SU-DHL-6 (cell line): ENCODE measurements at regions not wholly inside any gene's neighbourhood (a gene's known extent, or its start where the extent isn't known, plus 50 kb on each side); places are given as distances from the start of the nearest gene placed in this dataset.

Source experiments
- H2AFZ ChIP-seq: fragments of 200-600 bp; sonication (generic); 2 replicates; pipeline ENCODE4 v1.6.1; 2014; ENCODE audit warnings: low read depth, mild to moderate bottlenecking, moderate library complexity, mixed read lengths, antibody characterized with exemption, low read length; ENCODE audit not compliant: severe bottlenecking
- H3F3A ChIP-seq: fragments of 200-600 bp; shearing (Covaris generic); 2 replicates; pipeline ENCODE4 v1.6.0; 2016; ENCODE audit warnings: antibody characterized with exemption, mild to moderate bottlenecking; ENCODE audit not compliant: insufficient read depth
- H3K27ac ChIP-seq: fragments of 200-600 bp; sonication (generic); 2 replicates; pipeline ENCODE4 v1.5.1; 2016; ENCODE audit warnings: low read depth, mild to moderate bottlenecking, low read length, moderate library complexity, mixed read lengths
- H3K27me3 ChIP-seq: fragments of 200-600 bp; sonication (generic), shearing (Covaris generic); 2 replicates; pipeline ENCODE4 v1.6.0; 2014; ENCODE audit warnings: mild to moderate bottlenecking, low read length
- H3K36me3 ChIP-seq: fragments of 200-600 bp; sonication (generic); 2 replicates; pipeline ENCODE4 v1.6.1; 2014; ENCODE audit warnings: mild to moderate bottlenecking, low read length, mixed read lengths
- H3K4me2 ChIP-seq: fragments of 300-600, 200-600 bp; shearing (Covaris generic), sonication (generic); 2 replicates; pipeline ENCODE4 v1.6.0; 2014; ENCODE audit warnings: low read length, low read depth, mild to moderate bottlenecking; ENCODE audit not compliant: poor library complexity, severe bottlenecking
- H3K4me3 ChIP-seq: fragments of 200-600 bp; sonication (generic); 2 replicates; pipeline ENCODE4 v1.5.1; 2014; ENCODE audit warnings: antibody characterized with exemption, low read length, mild to moderate bottlenecking, mixed read lengths; ENCODE audit not compliant: insufficient read depth, poor library complexity, severe bottlenecking
- H3K79me2 ChIP-seq: fragments of 200-600 bp; sonication (generic); 2 replicates; pipeline ENCODE4 v1.6.1; 2014; ENCODE audit warnings: mild to moderate bottlenecking, low read length, moderate library complexity; ENCODE audit not compliant: insufficient read depth
- H3K9ac ChIP-seq: fragments of 200-600 bp; sonication (generic); 2 replicates; pipeline ENCODE4 v1.7.0; 2014; ENCODE audit warnings: mild to moderate bottlenecking, low read length
- H3K9me2 ChIP-seq: fragments of 200-600 bp; sonication (generic); replicated peaks from 2 replicates; pipeline ENCODE4 v1.6.1; 2014; ENCODE audit warnings: low read length; ENCODE audit not compliant: insufficient read depth
- H3K9me3 ChIP-seq: fragments of 200-600 bp; sonication (generic); 2 replicates; pipeline ENCODE4 v1.6.1; 2014; ENCODE audit warnings: low read length, mixed read lengths; ENCODE audit not compliant: insufficient read depth
- H4K20me1 ChIP-seq: fragments of 200-600 bp; sonication (generic); 2 replicates; pipeline ENCODE4 v1.6.1; 2014; ENCODE audit warnings: low read depth, mild to moderate bottlenecking, antibody characterized with exemption, low read length, moderate library complexity, mixed read lengths
- CTCF ChIP-seq: fragments of 200-600 bp; sonication (generic); IDR thresholded peaks from one replicate; pipeline ENCODE4 v1.5.1; 2017; ENCODE audit warnings: antibody characterized with exemption, mild to moderate bottlenecking, low read length, moderate library complexity; ENCODE audit not compliant: insufficient read depth, poor library complexity, severe bottlenecking
- EZH2phosphoT487 ChIP-seq: fragments of 200-600 bp; sonication (generic), shearing (Covaris generic); conservative IDR thresholded peaks from 2 replicates; pipeline ENCODE4 v1.6.1; 2018; ENCODE audit warnings: mild to moderate bottlenecking, antibody characterized with exemption, low read length, moderate library complexity, mixed read lengths

- H3K79me2 ChIP-seq: no peaks in the 10 kb centered on the region
- H3F3A ChIP-seq: no peaks in the 10 kb centered on the region
- no peak overlapping the region for H3K4me3 ChIP-seq
- no peak overlapping the region for H3K4me2 ChIP-seq
- H3K9me3 ChIP-seq: no peaks in the 10 kb centered on the region
- no peaks in the 10 kb centered on the region for H3K27me3 ChIP-seq
- H3K36me3 ChIP-seq: no peaks in the 10 kb centered on the region
- no peak overlapping the region for H3K9ac ChIP-seq
- no peaks in the 10 kb centered on the region for H4K20me1 ChIP-seq
- no peak overlapping the region for H2AFZ ChIP-seq
- no peak for TF ChIP-seq EZH2phosphoT487
- no peak for TF ChIP-seq CTCF
- no peak overlapping the region for H3K27ac ChIP-seq
- H3K9me2 ChIP-seq: no peaks in the 10 kb centered on the region
Observed at GRCh38 chr7:23887660-23888059, 177.6 kb downstream of the STK31 start.

- Histone ChIP-seq H3K36me3 (no peaks in the 10 kb centered on the region), H3K9me3 (no peaks in the 10 kb centered on the region), H3K4me3 (no peak overlapping the region), H3K9me2 (no peaks in the 10 kb centered on the region), H4K20me1 (no peaks in the 10 kb centered on the region), H3K4me2 (no peak overlapping the region), H2AFZ (no peak overlapping the region), H3K27ac (no peak overlapping the region), H3F3A (no peaks in the 10 kb centered on the region), H3K27me3 (no peaks in the 10 kb centered on the region), H3K9ac (no peak overlapping the region), H3K79me2 (no peaks in the 10 kb centered on the region)
- no peak for TF ChIP-seq EZH2phosphoT487
- TF ChIP-seq CTCF: no peak
Observed at GRCh38 chr7:23888958-23889357, 178.9 kb downstream of the STK31 start.

GRCh38 chr7:23889566-23889965 lies 179.5 kb downstream of the STK31 start:
- no peak overlapping the region for H3K4me3 ChIP-seq
- no peaks in the 10 kb centered on the region for H4K20me1 ChIP-seq
- H3K27me3 ChIP-seq: no peaks in the 10 kb centered on the region
- H3K9ac ChIP-seq: no peak overlapping the region
- H3K36me3 ChIP-seq: no peaks in the 10 kb centered on the region
- no peaks in the 10 kb centered on the region for H3F3A ChIP-seq
- TF ChIP-seq EZH2phosphoT487: no peak
- no peak for TF ChIP-seq CTCF
- no peaks in the 10 kb centered on the region for H3K79me2 ChIP-seq
- H3K4me2 ChIP-seq: no peak overlapping the region
- H2AFZ ChIP-seq: no peak overlapping the region
- H3K27ac ChIP-seq: no peak overlapping the region
- no peaks in the 10 kb centered on the region for H3K9me3 ChIP-seq
- H3K9me2 ChIP-seq: no peaks in the 10 kb centered on the region

GRCh38 chr7:23892019-23892418 lies 182.0 kb downstream of the STK31 start:
- no peaks in the 10 kb centered on the region for H3K36me3 ChIP-seq
- no peak overlapping the region for H3K27ac ChIP-seq
- H3K9ac ChIP-seq: no peak overlapping the region
- H3K9me3 ChIP-seq: no peaks in the 10 kb centered on the region
- H3K9me2 ChIP-seq: no peaks in the 10 kb centered on the region
- no peaks in the 10 kb centered on the region for H3K27me3 ChIP-seq
- TF ChIP-seq CTCF: no peak
- TF ChIP-seq EZH2phosphoT487: no peak
- no peaks in the 10 kb centered on the region for H4K20me1 ChIP-seq
- H3K79me2 ChIP-seq: no peaks in the 10 kb centered on the region
- no peak overlapping the region for H3K4me2 ChIP-seq
- no peaks in the 10 kb centered on the region for H3F3A ChIP-seq
- no peak overlapping the region for H2AFZ ChIP-seq
- H3K4me3 ChIP-seq: no peak overlapping the region
